GM19351 (cell line): ENCODE measurements at regions not wholly inside any gene's neighbourhood (a gene's known extent, or its start where the extent isn't known, plus 50 kb on each side); places are given as distances from the start of the nearest gene placed in this dataset.

Source experiments
- ATAC-seq: cut with Tn5 transposase; IDR thresholded peaks from one replicate; pipeline ENCODE4 v1.9.1; 2021; ENCODE audit warnings: mild to moderate bottlenecking, moderate library complexity; ENCODE audit not compliant: unreplicated experiment

GRCh38 chr17:5817475-5818395 lies 233.4 kb upstream of the NLRP1 start:
- ATAC-seq, result no peak

GRCh38 chr17:5819396-5819795 lies 235.1 kb upstream of the NLRP1 start:
- ATAC-seq, result no peak

DNA sequence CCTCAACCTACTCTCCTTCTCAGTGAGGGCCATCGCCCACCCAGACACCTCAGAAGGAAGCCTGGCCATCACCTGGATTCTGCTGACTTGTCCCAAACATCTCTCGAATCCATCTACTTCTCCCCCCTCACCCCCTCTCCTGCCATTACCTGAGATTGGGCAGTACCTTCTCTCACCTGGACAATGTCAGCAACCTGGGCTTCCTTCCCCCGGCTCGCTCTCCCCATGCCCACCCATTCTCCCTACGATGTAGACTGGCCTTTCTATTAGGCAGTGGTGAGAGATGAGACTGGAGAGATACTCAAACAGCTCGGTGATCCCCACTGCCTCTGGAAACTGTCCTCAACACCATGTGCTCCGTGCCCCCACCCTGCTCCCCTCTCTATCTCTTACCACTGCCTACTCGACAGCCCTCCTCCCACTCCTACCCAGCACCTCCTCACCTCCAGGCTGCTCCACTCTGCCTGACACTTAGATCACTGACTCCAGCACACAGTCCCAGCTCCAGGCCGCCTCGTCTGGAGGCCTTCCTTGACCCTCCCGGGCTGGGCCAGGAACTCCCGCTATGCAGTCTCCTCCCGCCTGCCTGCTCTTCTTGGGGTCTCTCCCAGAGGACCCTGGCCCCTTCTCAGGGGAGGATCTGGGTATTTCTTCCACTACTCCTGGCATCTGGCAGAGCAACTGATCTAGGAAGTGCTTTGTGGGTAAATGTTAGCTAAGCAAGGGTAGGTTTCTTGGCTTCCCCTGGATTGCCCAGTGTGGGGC lies 235.8 kb upstream of the NLRP1 start:
- ATAC-seq, result no peak

DNA sequence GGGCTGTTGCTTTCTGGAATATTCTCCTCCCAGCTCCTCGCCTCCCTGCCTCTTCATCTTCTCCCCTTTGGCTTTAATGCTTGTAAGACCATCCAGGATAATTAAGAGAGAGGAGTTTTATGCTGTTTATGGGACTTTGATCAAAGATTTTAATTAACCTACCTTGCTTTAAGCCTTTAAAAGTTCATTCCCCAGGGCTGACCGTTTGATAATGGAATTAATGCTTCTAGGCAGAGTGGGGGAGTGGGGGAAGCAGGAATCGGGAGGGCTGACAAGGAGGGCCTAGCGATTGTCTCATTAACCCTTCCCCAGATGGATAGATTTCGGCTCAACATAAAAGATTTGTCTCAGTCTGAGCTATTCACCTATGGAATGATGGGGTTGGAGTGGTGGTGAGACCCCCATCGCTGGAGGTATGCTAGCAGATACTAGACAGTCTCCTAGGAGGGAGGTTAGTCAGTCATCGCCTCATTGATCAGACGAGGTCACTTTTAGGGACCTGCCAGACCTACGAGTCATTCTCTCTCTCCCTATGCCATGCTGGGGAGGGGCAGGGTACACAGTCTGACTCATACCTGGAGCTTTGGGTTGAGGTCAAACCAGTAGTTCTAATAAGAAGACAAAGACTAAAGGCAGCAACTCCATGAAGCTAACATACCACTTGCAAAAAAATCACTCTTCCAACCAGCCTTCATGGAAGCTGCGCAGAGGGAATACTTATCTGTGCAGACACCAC lies 236.6 kb upstream of the NLRP1 start:
- ATAC-seq, result no peak

DNA sequence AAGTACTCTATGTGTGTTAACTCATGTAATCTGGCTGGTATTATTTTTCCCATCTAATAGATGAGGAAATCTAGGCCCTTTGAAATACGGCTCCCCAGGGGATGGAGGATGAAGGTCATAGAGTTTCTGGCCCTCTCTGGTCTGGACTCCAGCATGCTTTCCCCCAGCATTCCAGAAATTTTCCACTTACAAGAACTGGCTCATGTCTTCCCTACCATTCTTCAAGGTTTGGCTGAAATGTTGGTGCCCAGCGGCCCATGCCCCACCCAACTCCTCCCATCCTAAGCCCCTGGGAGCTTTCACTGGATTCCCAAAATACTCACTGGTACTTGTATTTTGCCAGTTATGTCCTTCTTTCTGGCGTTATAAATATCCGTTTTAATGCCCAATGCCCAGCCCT lies 237.5 kb upstream of the NLRP1 start:
- no peak for ATAC-seq

GRCh38 chr17:5822281-5823060 lies 238.2 kb upstream of the NLRP1 start:
- no peak for ATAC-seq

- ATAC-seq, result no peak
Observed at GRCh38 chr17:5823219-5823618, 238.9 kb upstream of the NLRP1 start.

GRCh38 chr17:5825717-5826330 lies 241.5 kb upstream of the NLRP1 start:
- no peak for ATAC-seq

- ATAC-seq, result no peak
Observed at GRCh38 chr17:5826384-5826783, 242.1 kb upstream of the NLRP1 start.

DNA sequence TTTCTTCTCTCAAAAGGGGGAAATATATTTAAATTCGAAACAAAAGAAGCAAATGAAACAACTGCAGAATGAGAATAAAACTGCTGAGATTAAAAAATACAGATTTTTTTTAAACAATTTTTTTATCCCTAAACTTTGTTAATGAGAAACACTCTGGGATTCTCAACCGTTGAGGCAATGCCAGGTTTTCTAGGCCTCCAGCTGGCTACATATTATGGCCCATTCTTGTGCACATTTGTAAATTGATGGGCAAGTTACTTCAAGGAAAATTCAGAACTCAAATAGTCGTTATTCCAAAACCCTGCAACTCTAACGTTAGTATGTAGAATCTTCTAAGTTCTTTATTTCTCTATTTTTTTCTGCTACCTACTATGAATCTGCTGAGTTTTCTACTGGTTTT lies 239.3 kb upstream of the WSCD1 start:
- ATAC-seq, result no peak

DNA sequence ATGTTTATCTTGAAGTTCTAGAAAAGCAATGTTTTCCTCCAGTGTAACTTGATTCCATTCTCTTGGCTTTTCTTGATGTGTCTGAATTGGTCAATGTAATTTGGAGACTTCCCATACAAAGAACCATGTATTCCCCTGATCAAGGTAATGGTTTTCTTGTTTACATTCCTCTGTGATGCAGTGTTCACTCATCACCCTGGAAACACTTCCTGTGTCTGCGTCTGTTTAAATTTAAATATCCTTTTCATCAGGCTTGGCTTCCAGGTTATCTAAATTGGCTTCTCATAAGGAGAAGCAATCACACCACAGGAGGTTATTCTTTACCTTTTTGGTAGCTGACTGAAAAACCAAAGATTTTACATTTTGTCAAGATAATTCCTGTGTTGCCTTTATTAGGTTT lies 237.3 kb upstream of the WSCD1 start:
- no peak for ATAC-seq

DNA sequence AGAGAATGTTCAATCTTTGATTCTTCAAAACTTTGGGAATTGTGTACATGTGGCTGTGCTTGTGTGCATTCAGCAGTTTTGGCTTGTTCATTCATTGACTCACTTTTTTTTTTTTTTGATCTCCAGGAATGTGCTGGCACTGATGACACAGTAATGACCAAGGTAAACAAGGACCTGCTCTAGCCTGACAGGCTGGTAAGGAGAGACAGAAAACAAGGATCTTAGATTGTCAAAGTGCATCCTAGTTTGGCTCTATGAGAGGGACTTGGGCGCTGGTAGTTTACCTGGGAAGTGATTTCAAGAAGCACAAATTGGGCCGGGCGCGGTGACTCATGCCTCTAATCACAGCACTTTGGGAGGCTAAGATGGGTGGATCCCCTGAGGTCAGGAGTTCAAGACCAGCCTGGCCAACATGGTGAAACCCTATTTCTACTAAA lies 233.1 kb upstream of the WSCD1 start:
- no peak for ATAC-seq

DNA sequence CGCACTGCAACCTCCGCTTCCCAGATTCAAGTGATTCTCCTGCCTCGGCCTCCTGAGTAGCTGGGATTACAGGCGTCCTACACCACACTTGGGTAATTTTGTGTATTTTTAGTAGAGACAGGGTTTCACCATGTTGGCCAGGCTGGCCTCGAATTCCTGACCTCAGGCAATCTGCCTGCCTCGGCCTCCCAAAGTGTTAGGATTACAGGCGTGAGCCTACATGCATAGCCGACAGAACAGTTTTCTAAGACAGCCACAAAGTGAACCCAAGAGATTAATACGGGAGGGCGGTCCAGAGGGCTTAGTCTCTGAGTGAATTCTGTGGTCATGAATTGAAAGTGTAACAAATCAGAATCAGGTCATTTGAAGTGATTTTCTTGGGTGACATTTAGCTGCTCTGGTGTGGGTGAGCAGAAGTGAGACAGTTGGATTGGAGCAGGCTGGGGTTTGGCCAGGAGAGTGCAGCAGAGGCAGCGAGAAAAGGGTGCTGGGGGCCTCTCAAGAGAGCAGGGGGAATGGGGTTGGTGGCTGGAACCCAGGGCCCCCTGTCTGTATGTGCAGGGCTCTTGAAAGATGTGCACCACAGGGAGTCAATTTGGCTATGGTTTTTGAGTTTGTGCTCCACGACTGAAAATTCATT lies 231.4 kb upstream of the WSCD1 start:
- ATAC-seq, result no peak

DNA sequence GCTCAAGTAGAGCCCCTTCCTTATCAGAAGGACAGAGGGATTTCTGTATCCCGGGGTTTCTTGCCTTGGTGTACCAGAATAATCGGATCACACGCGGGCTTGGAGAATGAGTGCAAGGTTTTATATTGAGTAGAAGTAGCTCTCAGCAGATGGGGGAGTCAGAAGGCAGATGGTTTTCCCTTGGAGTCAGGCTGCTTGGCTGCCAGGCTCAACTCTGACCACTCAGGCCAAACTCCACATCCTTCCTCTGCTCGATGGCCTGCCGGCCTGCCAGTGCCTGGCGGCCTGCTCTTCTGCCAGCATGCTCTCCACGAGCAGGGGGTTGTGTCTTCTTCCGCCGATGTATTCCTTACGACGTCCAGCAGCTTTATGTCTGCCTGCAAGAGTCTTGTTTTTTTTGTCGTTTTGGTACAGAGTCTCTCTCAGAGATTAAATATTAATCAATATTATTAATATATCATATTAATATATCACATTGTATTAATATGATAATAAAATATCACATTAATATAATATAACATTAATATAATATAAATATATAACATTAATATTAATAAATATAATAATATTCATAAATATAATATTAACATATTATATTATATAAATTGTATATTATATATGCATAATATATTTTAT lies 229.2 kb upstream of the WSCD1 start:
- ATAC-seq, result no peak

DNA sequence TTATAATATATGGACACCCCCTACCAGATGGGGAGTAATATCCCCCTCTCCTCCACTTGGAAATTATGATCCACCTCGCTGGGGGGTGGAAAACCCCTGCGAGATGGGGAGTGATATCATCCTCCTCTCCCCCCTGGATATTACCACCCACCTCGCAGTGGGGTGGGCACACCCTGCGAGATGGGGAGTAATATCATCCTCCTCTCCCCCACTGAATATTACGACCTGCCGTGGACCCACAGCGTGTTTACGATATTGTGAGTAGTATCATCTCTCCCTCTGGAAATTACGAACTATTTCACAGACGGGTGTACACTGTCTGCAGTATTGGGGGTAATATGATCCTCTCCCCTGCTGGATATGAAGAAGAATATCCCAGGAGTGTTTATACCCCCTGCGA lies 228.3 kb upstream of the WSCD1 start:
- no peak for ATAC-seq

GRCh38 chr17:5843366-5844026 lies 226.7 kb upstream of the WSCD1 start:
- no peak for ATAC-seq

- ATAC-seq, result no peak
Observed at GRCh38 chr17:5846001-5846400, 224.2 kb upstream of the WSCD1 start.

- ATAC-seq, result no peak
Observed at GRCh38 chr17:5854871-5855554, 215.2 kb upstream of the WSCD1 start.
